ENCODE measurements at regions not wholly inside any gene's neighbourhood (a gene's known extent, or its start where the extent isn't known, plus 50 kb on each side); places are given as distances from the start of the nearest gene placed in this dataset.
A peak's percentile ranks its signal among the peaks of the same experiment; 100 is the strongest.
"Not testable (repeated sequence)": the region's sequence is repeated elsewhere in the genome, so short reads cannot be mapped to it uniquely, and the experiment has no call there.

DNA sequence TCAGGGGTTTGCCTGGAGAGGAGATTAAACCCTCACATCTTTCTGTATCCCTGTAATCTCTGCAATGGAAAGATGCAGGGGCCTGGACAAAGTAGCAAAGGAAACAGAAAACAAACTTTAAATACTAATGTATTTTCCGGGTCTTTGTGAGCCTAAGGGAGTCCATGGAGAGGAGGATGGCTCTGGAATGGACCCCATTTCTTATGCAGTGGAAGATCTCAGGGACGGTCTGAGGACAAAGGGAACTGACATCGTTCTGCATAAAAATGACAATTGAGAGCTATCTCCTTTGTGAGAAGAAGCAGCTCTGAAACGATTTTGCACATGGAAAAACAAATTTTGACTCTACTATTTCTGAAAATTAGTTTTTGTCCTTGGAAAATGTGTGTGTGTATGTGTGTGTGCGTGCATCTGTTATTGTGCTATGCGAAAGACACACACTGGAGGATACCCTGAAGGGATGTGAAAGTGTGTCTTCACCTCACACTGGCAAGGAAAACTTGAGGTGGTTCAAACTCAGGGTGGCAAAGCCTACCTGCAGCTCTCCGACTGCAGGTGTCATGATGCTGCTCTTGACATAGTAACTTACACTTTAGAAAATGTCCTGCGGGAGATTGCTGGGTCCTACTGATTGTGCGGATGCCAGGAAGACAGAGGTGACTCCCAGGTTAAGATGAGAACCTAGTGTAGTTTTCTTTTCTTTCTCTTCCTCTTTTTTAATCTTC, 126.4 kb upstream of the JADE1 start:
- no peak for DNase-seq
- no peaks in the 10 kb centered on the region for H3K4me1 ChIP-seq
- ATAC-seq (ENCODE audit: low FRiP score in 2 of 2) = no peak
- H3K9me3 ChIP-seq = no peaks in the 10 kb centered on the region
- H3K27ac ChIP-seq = no peak overlapping the region
- TF ChIP-seq, protein P1, sequence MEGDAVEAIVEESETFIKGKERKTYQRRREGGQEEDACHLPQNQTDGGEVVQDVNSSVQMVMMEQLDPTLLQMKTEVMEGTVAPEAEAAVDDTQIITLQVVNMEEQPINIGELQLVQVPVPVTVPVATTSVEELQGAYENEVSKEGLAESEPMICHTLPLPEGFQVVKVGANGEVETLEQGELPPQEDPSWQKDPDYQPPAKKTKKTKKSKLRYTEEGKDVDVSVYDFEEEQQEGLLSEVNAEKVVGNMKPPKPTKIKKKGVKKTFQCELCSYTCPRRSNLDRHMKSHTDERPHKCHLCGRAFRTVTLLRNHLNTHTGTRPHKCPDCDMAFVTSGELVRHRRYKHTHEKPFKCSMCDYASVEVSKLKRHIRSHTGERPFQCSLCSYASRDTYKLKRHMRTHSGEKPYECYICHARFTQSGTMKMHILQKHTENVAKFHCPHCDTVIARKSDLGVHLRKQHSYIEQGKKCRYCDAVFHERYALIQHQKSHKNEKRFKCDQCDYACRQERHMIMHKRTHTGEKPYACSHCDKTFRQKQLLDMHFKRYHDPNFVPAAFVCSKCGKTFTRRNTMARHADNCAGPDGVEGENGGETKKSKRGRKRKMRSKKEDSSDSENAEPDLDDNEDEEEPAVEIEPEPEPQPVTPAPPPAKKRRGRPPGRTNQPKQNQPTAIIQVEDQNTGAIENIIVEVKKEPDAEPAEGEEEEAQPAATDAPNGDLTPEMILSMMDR (IDR thresholded peaks at IDR 0.05) = no peak
- TF ChIP-seq POLR2A (IDR thresholded peaks at IDR 0.05) (no peak), EP300 (IDR thresholded peaks at IDR 0.05) (no peak), POLR2AphosphoS5 (IDR thresholded peaks at IDR 0.05) (no peak)
- H3K27me3 ChIP-seq = no peaks in the 10 kb centered on the region
- no peaks in the 10 kb centered on the region for H3K36me3 ChIP-seq
- 69 to 72% methylated on average over 9 of the region's 9 CpGs for WGBS, 2 donors
- H3K4me3 ChIP-seq = no peak overlapping the region

GRCh38 chr4:128676095-128676494, 133.4 kb upstream of the JADE1 start:
- DNase-seq (no peak), ATAC-seq (ENCODE audit: low FRiP score in 2 of 2) (no peak)
- no peaks in the 10 kb centered on the region for H3K9me3 ChIP-seq
- 44 to 61% methylated on average over 1 of the region's 1 CpG for WGBS, 2 donors
- no peak overlapping the region for H3K4me3 ChIP-seq
- no peaks in the 10 kb centered on the region for H3K4me1 ChIP-seq
- no peaks in the 10 kb centered on the region for H3K27me3 ChIP-seq
- TF ChIP-seq POLR2A (IDR thresholded peaks at IDR 0.05) (no peak), EP300 (IDR thresholded peaks at IDR 0.05) (no peak), POLR2AphosphoS5 (IDR thresholded peaks at IDR 0.05) (no peak)
- TF ChIP-seq, protein P1 (IDR thresholded peaks at IDR 0.05) = no peak
- no peaks in the 10 kb centered on the region for H3K36me3 ChIP-seq
- no peak overlapping the region for H3K27ac ChIP-seq

DNA sequence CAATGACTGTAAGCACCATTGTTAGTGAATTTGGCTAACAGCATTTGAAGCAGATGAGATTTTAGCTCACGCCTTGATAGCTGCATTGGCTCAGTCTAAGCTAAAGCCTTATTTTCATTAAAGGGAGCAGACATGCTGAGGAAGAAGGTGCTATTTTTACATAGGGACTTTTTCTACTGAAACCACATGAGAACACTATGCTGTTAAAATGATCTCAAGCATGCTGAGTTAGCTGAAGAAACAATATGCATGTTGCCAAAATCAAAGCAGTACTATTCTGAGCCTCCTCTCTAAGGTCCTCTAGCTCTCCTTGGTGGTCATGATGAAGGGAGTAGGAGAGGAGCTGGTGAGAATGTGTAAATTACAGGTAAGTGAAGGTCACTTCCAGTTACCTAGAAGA, 134.4 kb upstream of the JADE1 start:
- H3K4me3 ChIP-seq = no peak overlapping the region
- ATAC-seq (ENCODE audit: low FRiP score in 2 of 2) = no peak
- no peak for DNase-seq
- no peaks in the 10 kb centered on the region for H3K4me1 ChIP-seq
- no peak overlapping the region for H3K27ac ChIP-seq
- H3K36me3 ChIP-seq = no peaks in the 10 kb centered on the region
- no peaks in the 10 kb centered on the region for H3K27me3 ChIP-seq
- TF ChIP-seq, protein P1 (IDR thresholded peaks at IDR 0.05) = no peak
- no peak for TF ChIP-seq POLR2A (IDR thresholded peaks at IDR 0.05)
- TF ChIP-seq EP300 (IDR thresholded peaks at IDR 0.05) = no peak
- no peak for TF ChIP-seq POLR2AphosphoS5 (IDR thresholded peaks at IDR 0.05)
- WGBS, 2 donors = 68 to 88% methylated on average over 1 of the region's 1 CpG
- H3K9me3 ChIP-seq = no peaks in the 10 kb centered on the region

GRCh38 chr4:128673159-128673558, 136.3 kb upstream of the JADE1 start:
- not testable (repeated sequence) for H3K9me3 ChIP-seq; H3K36me3 ChIP-seq; H3K4me1 ChIP-seq; H3K4me3 ChIP-seq; H3K27me3 ChIP-seq; DNase-seq; ATAC-seq (ENCODE audit: low FRiP score in 2 of 2); H3K27ac ChIP-seq
- WGBS, 2 donors = 73 to 91% methylated on average over 6 to 7 of the region's 7 CpGs

DNA sequence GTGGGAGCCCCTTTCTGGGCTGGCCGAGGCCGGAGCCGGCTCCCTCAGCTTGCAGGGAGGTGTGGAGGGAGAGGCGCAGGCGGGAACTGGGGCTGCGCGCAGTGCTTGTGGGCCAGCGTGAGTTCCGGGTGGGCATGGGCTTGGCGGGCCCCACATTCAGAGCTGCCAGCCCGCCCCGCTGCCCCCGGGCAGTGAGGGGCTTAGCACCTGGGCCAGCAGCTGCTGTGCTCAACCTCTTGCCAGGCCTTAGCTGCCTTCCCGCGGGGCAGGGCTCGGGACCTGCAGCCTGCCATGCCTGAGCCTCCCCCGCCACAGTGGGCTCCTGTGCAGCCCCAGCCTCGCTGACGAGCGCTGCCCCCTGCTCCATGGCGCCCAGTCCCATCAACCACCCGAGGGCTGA, 136.9 kb upstream of the JADE1 start:
- not testable (repeated sequence) for H3K36me3 ChIP-seq; H3K27me3 ChIP-seq; H3K9me3 ChIP-seq; ATAC-seq (ENCODE audit: low FRiP score in 2 of 2); H3K27ac ChIP-seq; H3K4me3 ChIP-seq; H3K4me1 ChIP-seq
- DNase-seq = peak in 1 of 2 donors; percentile 67
- 94% methylated on average over 13 of the region's 22 CpGs; no CpG with 5 or more reads in 1 of the 2 donors for WGBS, 2 donors

GRCh38 chr4:128670513-128670912, 139.0 kb upstream of the JADE1 start:
- no peaks in the 10 kb centered on the region for H3K27me3 ChIP-seq
- DNase-seq = no peak
- no peaks in the 10 kb centered on the region for H3K9me3 ChIP-seq
- H3K27ac ChIP-seq = no peak overlapping the region
- TF ChIP-seq EP300 (IDR thresholded peaks at IDR 0.05) (no peak), POLR2A (IDR thresholded peaks at IDR 0.05) (no peak), POLR2AphosphoS5 (IDR thresholded peaks at IDR 0.05) (no peak)
- TF ChIP-seq, protein P1 (IDR thresholded peaks at IDR 0.05) = no peak
- WGBS, 2 donors = 84 to 87% methylated on average over 4 of the region's 4 CpGs
- H3K4me3 ChIP-seq = no peak overlapping the region
- H3K36me3 ChIP-seq = no peaks in the 10 kb centered on the region
- no peak for ATAC-seq (ENCODE audit: low FRiP score in 2 of 2)
- H3K4me1 ChIP-seq = no peaks in the 10 kb centered on the region

Data from upper lobe of left lung (tissue), 6 donors.